ENCODE measurements at regions not wholly inside any gene's neighbourhood (a gene's known extent, or its start where the extent isn't known, plus 50 kb on each side); places are given as distances from the start of the nearest gene placed in this dataset.

GRCh38 chr11:39144351-39145130, 2314.9 kb downstream of the LRRC4C start:
- DNase-seq: no peak

- DNase-seq: no peak
These were observed 2319.9 kb downstream of the LRRC4C start for GRCh38 chr11:39139581-39139980.

GRCh38 chr11:39120890-39121289, 2338.6 kb downstream of the LRRC4C start:
- DNase-seq: no peak

GRCh38 chr11:39113606-39114005, 2345.8 kb downstream of the LRRC4C start:
- no peak for DNase-seq

GRCh38 chr11:39102236-39102635, 2357.2 kb downstream of the LRRC4C start:
- no peak for DNase-seq

- DNase-seq: no peak
These were observed 2381.0 kb downstream of the LRRC4C start for GRCh38 chr11:39078465-39078864.

- no peak for DNase-seq
These were observed 2421.8 kb downstream of the LRRC4C start for GRCh38 chr11:39037611-39038010.

- DNase-seq: no peak
These were observed 2423.4 kb downstream of the LRRC4C start for GRCh38 chr11:39036021-39036420.

GRCh38 chr11:39021539-39021938, 2423.5 kb upstream of the RAG2 start:
- no peak for DNase-seq

GRCh38 chr11:39011797-39012196, 2413.8 kb upstream of the RAG2 start:
- no peak for DNase-seq

- no peak for DNase-seq
These were observed 2392.8 kb upstream of the RAG2 start for GRCh38 chr11:38990841-38991240.

GRCh38 chr11:38990139-38990538, 2392.1 kb upstream of the RAG2 start:
- no peak for DNase-seq

- DNase-seq: no peak
These were observed 2390.9 kb upstream of the RAG2 start for GRCh38 chr11:38988908-38989307.

- DNase-seq: no peak
These were observed 2374.2 kb upstream of the RAG2 start for GRCh38 chr11:38972220-38972619.

- no peak for DNase-seq
These were observed 2373.1 kb upstream of the RAG2 start for GRCh38 chr11:38971141-38971540.

- no peak for DNase-seq
These were observed 2370.9 kb upstream of the RAG2 start for GRCh38 chr11:38968951-38969350.

GRCh38 chr11:38952698-38953097, 2354.7 kb upstream of the RAG2 start:
- no peak for DNase-seq

- DNase-seq: no peak
These were observed 2352.8 kb upstream of the RAG2 start for GRCh38 chr11:38950867-38951266.

- DNase-seq: no peak
These were observed 2350.4 kb upstream of the RAG2 start for GRCh38 chr11:38948392-38948791.

- no peak for DNase-seq
These were observed 2339.7 kb upstream of the RAG2 start for GRCh38 chr11:38937709-38938108.

- DNase-seq: no peak
These were observed 2337.9 kb upstream of the RAG2 start for GRCh38 chr11:38935941-38936340.

GRCh38 chr11:38927993-38928392, 2330.0 kb upstream of the RAG2 start:
- DNase-seq: no peak

GRCh38 chr11:38924644-38925043, 2326.6 kb upstream of the RAG2 start:
- DNase-seq: no peak

- no peak for DNase-seq
These were observed 2302.2 kb upstream of the RAG2 start for GRCh38 chr11:38900211-38900610.
